ENCODE measurements at regions not wholly inside any gene's neighbourhood (a gene's known extent, or its start where the extent isn't known, plus 50 kb on each side); places are given as distances from the start of the nearest gene placed in this dataset.

- H3K9ac ChIP-seq (ENCODE audit: insufficient read depth, low read length), result no peak overlapping the region
- no peak for TF ChIP-seq CTCF (conservative IDR thresholded peaks at IDR 0.05 in 1 of 2, IDR thresholded peaks at IDR 0.05 in 1 of 2; ENCODE audit: low read depth in 1 of 2, low read length in 2 of 2)
- no peak for TF ChIP-seq EZH2 (IDR thresholded peaks at IDR 0.05; ENCODE audit: low read length, missing control alignments)
These were observed 385.6 kb upstream of the NPVF start for GRCh38 chr7:25613912-25614311.

GRCh38 chr7:25614415-25614814 is 386.1 kb upstream of the NPVF start:
- Histone ChIP-seq H3K4me1 (ENCODE audit: control insufficient read depth, extremely low read depth, insufficient read depth, low read length) (no peaks in the 10 kb centered on the region), H3K4me2 (ENCODE audit: extremely low read depth, insufficient read depth, low read length) (no peak overlapping the region), H4K20me1 (ENCODE audit: control insufficient read depth, extremely low read depth, insufficient read depth, low read length) (no peaks in the 10 kb centered on the region), H2AFZ (ENCODE audit: low read length) (no peak overlapping the region), H3K4me3 (replicated peaks in 1 of 4; ENCODE audit: control extremely low read depth in 1 of 4, insufficient read depth in 1 of 4, low read depth in 3 of 4, low read length in 4 of 4) (no peak overlapping the region), H3K9me3 (ENCODE audit: control insufficient read depth, insufficient read depth, low read depth, low read length) (no peaks in the 10 kb centered on the region), H3K36me3 (ENCODE audit: control insufficient read depth, insufficient read depth, low read length) (no peaks in the 10 kb centered on the region), H3K27me3 (ENCODE audit: control insufficient read depth, insufficient read depth, low read length) (no peaks in the 10 kb centered on the region), H3K27ac (ENCODE audit: insufficient read depth, low read length) (no peak overlapping the region), H3K79me2 (ENCODE audit: control insufficient read depth, insufficient read depth, low read length) (no peaks in the 10 kb centered on the region), H3K9ac (ENCODE audit: insufficient read depth, low read length) (no peak overlapping the region)
- DNase-seq (ENCODE audit: low read depth in 2 of 2), result no peak
- TF ChIP-seq CTCF (conservative IDR thresholded peaks at IDR 0.05 in 1 of 2, IDR thresholded peaks at IDR 0.05 in 1 of 2; ENCODE audit: low read depth in 1 of 2, low read length in 2 of 2), result no peak
- no peak for TF ChIP-seq EZH2 (IDR thresholded peaks at IDR 0.05; ENCODE audit: low read length, missing control alignments)

More at GRCh38 chr7:25613912-25614311, 385.6 kb upstream of the NPVF start:
- no peak overlapping the region for H2AFZ ChIP-seq (ENCODE audit: low read length)
- no peaks in the 10 kb centered on the region for H4K20me1 ChIP-seq (ENCODE audit: control insufficient read depth, extremely low read depth, insufficient read depth, low read length)
- no peaks in the 10 kb centered on the region for H3K9me3 ChIP-seq (ENCODE audit: control insufficient read depth, insufficient read depth, low read depth, low read length)
- H3K4me1 ChIP-seq (ENCODE audit: control insufficient read depth, extremely low read depth, insufficient read depth, low read length), result no peaks in the 10 kb centered on the region
- no peak overlapping the region for H3K27ac ChIP-seq (ENCODE audit: insufficient read depth, low read length)
- H3K36me3 ChIP-seq (ENCODE audit: control insufficient read depth, insufficient read depth, low read length), result no peaks in the 10 kb centered on the region
- DNase-seq (ENCODE audit: low read depth in 2 of 2), result no peak
- H3K27me3 ChIP-seq (ENCODE audit: control insufficient read depth, insufficient read depth, low read length), result no peaks in the 10 kb centered on the region
- no peaks in the 10 kb centered on the region for H3K79me2 ChIP-seq (ENCODE audit: control insufficient read depth, insufficient read depth, low read length)
- no peak overlapping the region for H3K4me3 ChIP-seq (replicated peaks in 1 of 4; ENCODE audit: control extremely low read depth in 1 of 4, insufficient read depth in 1 of 4, low read depth in 3 of 4, low read length in 4 of 4)
- H3K4me2 ChIP-seq (ENCODE audit: extremely low read depth, insufficient read depth, low read length), result no peak overlapping the region

GRCh38 chr7:25615003-25615402 is 386.7 kb upstream of the NPVF start:
- no peak overlapping the region for H2AFZ ChIP-seq (ENCODE audit: low read length)
- H3K4me3 ChIP-seq (replicated peaks in 1 of 4; ENCODE audit: control extremely low read depth in 1 of 4, insufficient read depth in 1 of 4, low read depth in 3 of 4, low read length in 4 of 4), result no peak overlapping the region
- H3K36me3 ChIP-seq (ENCODE audit: control insufficient read depth, insufficient read depth, low read length), result no peaks in the 10 kb centered on the region
- no peaks in the 10 kb centered on the region for H3K9me3 ChIP-seq (ENCODE audit: control insufficient read depth, insufficient read depth, low read depth, low read length)
- H3K9ac ChIP-seq (ENCODE audit: insufficient read depth, low read length), result no peak overlapping the region
- no peaks in the 10 kb centered on the region for H3K27me3 ChIP-seq (ENCODE audit: control insufficient read depth, insufficient read depth, low read length)
- H3K4me1 ChIP-seq (ENCODE audit: control insufficient read depth, extremely low read depth, insufficient read depth, low read length), result no peaks in the 10 kb centered on the region
- H3K4me2 ChIP-seq (ENCODE audit: extremely low read depth, insufficient read depth, low read length), result no peak overlapping the region
- H4K20me1 ChIP-seq (ENCODE audit: control insufficient read depth, extremely low read depth, insufficient read depth, low read length), result no peaks in the 10 kb centered on the region
- H3K27ac ChIP-seq (ENCODE audit: insufficient read depth, low read length), result no peak overlapping the region
- DNase-seq (ENCODE audit: low read depth in 2 of 2), result no peak
- H3K79me2 ChIP-seq (ENCODE audit: control insufficient read depth, insufficient read depth, low read length), result no peaks in the 10 kb centered on the region
- TF ChIP-seq CTCF (conservative IDR thresholded peaks at IDR 0.05 in 1 of 2, IDR thresholded peaks at IDR 0.05 in 1 of 2; ENCODE audit: low read depth in 1 of 2, low read length in 2 of 2), result no peak
- TF ChIP-seq EZH2 (IDR thresholded peaks at IDR 0.05; ENCODE audit: low read length, missing control alignments), result no peak
